Natural killer cell (primary cell): ENCODE measurements at regions not wholly inside any gene's neighbourhood (a gene's known extent, or its start where the extent isn't known, plus 50 kb on each side); places are given as distances from the start of the nearest gene placed in this dataset.

Experiments used
- ATAC-seq, 3 donors: fragments of 150-1000 bp in 2 of 3; fragments of 200-7000 bp in 1 of 3; cut with Tn5 transposase; 1 replicate in 1 of 3; 2 replicates in 2 of 3; pipeline ENCODE4 v1.10.0; 2021; ENCODE audit warnings: mild to moderate bottlenecking in 2 of 3, moderate library complexity in 2 of 3
- DNase-seq, 2 donors: peaks; one replicate each; pipeline versions ENCODE4 v3.0.0 to v3.0.0-alpha.2; 2013 to 2021; ENCODE audit warnings: mixed read lengths in 1 of 2
- H3K27ac ChIP-seq: one replicate; pipeline ENCODE4 v1.5.1; 2013; ENCODE audit warnings: mild to moderate bottlenecking, low read length
- H3K27me3 ChIP-seq: one replicate; pipeline ENCODE4 v1.6.1; 2013; ENCODE audit warnings: low read length; ENCODE audit not compliant: control insufficient read depth, insufficient read depth
- H3K36me3 ChIP-seq: one replicate; pipeline ENCODE4 v1.6.1; 2013; ENCODE audit warnings: low read length; ENCODE audit not compliant: control insufficient read depth, insufficient read depth
- H3K4me1 ChIP-seq: one replicate; pipeline ENCODE4 v1.6.1; 2013; ENCODE audit warnings: low read length; ENCODE audit not compliant: control insufficient read depth, insufficient read depth
- H3K4me3 ChIP-seq: one replicate; pipeline ENCODE4 v1.5.1; 2013; ENCODE audit warnings: low read length
- H3K9me3 ChIP-seq: one replicate; pipeline ENCODE4 v1.6.1; 2013; ENCODE audit warnings: low read length; ENCODE audit not compliant: control insufficient read depth, insufficient read depth
- H3K27ac Mint-ChIP-seq, 2 donors: one replicate each; pipeline ENCODE4 v1.8.0; 2022; ENCODE audit warnings: mild to moderate bottlenecking in 2 of 2, mixed read lengths in 2 of 2, moderate library complexity in 1 of 2
- H3K27me3 Mint-ChIP-seq, 2 donors: one replicate each; pipeline ENCODE4 v1.8.0; 2022; ENCODE audit warnings: low read depth in 2 of 2, mixed read lengths in 2 of 2
- H3K36me3 Mint-ChIP-seq: one replicate; pipeline ENCODE4 v1.8.0; 2022; ENCODE audit warnings: mixed read lengths
- H3K4me1 Mint-ChIP-seq, 2 donors: one replicate each; pipeline ENCODE4 v1.8.0; 2022; ENCODE audit warnings: mixed read lengths in 2 of 2
- H3K4me3 Mint-ChIP-seq: one replicate; pipeline ENCODE4 v1.8.0; 2022; ENCODE audit warnings: mild to moderate bottlenecking, moderate library complexity, mixed read lengths
- H3K9me3 Mint-ChIP-seq, 2 donors: one replicate each; pipeline ENCODE4 v1.8.0; 2022; ENCODE audit warnings: mixed read lengths in 2 of 2
- WGBS: methylation state at CpG from one replicate; pipeline ENCODE4 v1.1.7; 2013; ENCODE audit warnings: missing lambda C conversion rate; ENCODE audit not compliant: insufficient coverage; 5-methylcytosine and 5-hydroxymethylcytosine counted together
- intact Hi-C: fragments of 100-400 bp; cut with micrococcal nuclease; formaldehyde crosslinking; loops from one replicate; pipeline ENCODE4 v1.14.2; 2022
- TF ChIP-seq, protein P1 (sequence below): fragments of 200-600 bp; IDR thresholded peaks from one replicate; pipeline ENCODE4 v1.8.0; 2022; ENCODE audit warnings: antibody characterized with exemption

GRCh38 chr12:88945051-88945732, 364.9 kb upstream of the KITLG start:
- Histone ChIP-seq H3K36me3 (no peaks in the 10 kb centered on the region), H3K4me3 (no peak overlapping the region), H3K4me1 (no peaks in the 10 kb centered on the region), H3K27me3 (no peaks in the 10 kb centered on the region), H3K9me3 (no peaks in the 10 kb centered on the region), H3K27ac (no peak overlapping the region)
- ATAC-seq (no peak), DNase-seq (no peak)
- H3K27me3 Mint-ChIP-seq: peaks cover 0 to 3% of the 10 kb centered on the region in 2 donors
- intact Hi-C loops: no loop called here
- no peaks in the 10 kb centered on the region for H3K9me3 Mint-ChIP-seq
- no peaks in the 10 kb centered on the region for H3K4me1 Mint-ChIP-seq
- TF ChIP-seq, protein P1, sequence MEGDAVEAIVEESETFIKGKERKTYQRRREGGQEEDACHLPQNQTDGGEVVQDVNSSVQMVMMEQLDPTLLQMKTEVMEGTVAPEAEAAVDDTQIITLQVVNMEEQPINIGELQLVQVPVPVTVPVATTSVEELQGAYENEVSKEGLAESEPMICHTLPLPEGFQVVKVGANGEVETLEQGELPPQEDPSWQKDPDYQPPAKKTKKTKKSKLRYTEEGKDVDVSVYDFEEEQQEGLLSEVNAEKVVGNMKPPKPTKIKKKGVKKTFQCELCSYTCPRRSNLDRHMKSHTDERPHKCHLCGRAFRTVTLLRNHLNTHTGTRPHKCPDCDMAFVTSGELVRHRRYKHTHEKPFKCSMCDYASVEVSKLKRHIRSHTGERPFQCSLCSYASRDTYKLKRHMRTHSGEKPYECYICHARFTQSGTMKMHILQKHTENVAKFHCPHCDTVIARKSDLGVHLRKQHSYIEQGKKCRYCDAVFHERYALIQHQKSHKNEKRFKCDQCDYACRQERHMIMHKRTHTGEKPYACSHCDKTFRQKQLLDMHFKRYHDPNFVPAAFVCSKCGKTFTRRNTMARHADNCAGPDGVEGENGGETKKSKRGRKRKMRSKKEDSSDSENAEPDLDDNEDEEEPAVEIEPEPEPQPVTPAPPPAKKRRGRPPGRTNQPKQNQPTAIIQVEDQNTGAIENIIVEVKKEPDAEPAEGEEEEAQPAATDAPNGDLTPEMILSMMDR: no peak
- WGBS: 79% methylated on average over 3 of the region's 3 CpGs
- no peaks in the 10 kb centered on the region for H3K36me3 Mint-ChIP-seq
- H3K27ac Mint-ChIP-seq: no peak overlapping the region
- H3K4me3 Mint-ChIP-seq: no peak overlapping the region

GRCh38 chr12:88944397-88944796, 364.1 kb upstream of the KITLG start:
- WGBS: 18% methylated on average over 2 of the region's 3 CpGs
- TF ChIP-seq, protein P1: no peak
- peaks cover 0 to 3% of the 10 kb centered on the region in 2 donors for H3K27me3 Mint-ChIP-seq
- H3K4me3 Mint-ChIP-seq: no peak overlapping the region
- Histone ChIP-seq H3K9me3 (no peaks in the 10 kb centered on the region), H3K27me3 (no peaks in the 10 kb centered on the region), H3K27ac (no peak overlapping the region), H3K4me3 (no peak overlapping the region), H3K4me1 (no peaks in the 10 kb centered on the region), H3K36me3 (no peaks in the 10 kb centered on the region)
- ATAC-seq: no peak
- no peak overlapping the region for H3K27ac Mint-ChIP-seq
- H3K36me3 Mint-ChIP-seq: no peaks in the 10 kb centered on the region
- no peaks in the 10 kb centered on the region for H3K4me1 Mint-ChIP-seq
- no peaks in the 10 kb centered on the region for H3K9me3 Mint-ChIP-seq
- intact Hi-C loops: no loop called here
- no peak for DNase-seq

- Histone ChIP-seq H3K4me3 (no peak overlapping the region), H3K27me3 (no peaks in the 10 kb centered on the region), H3K27ac (no peak overlapping the region), H3K4me1 (no peaks in the 10 kb centered on the region), H3K36me3 (no peaks in the 10 kb centered on the region), H3K9me3 (no peaks in the 10 kb centered on the region)
- H3K4me1 Mint-ChIP-seq: no peaks in the 10 kb centered on the region
- TF ChIP-seq, protein P1: no peak
- no peak overlapping the region for H3K4me3 Mint-ChIP-seq
- intact Hi-C loops: no loop called here
- WGBS: 82% methylated on average over 2 of the region's 2 CpGs
- H3K36me3 Mint-ChIP-seq: no peaks in the 10 kb centered on the region
- no peaks in the 10 kb centered on the region for H3K9me3 Mint-ChIP-seq
- H3K27me3 Mint-ChIP-seq: peaks cover 0 to 3% of the 10 kb centered on the region in 2 donors
- no peak for DNase-seq
- no peak for ATAC-seq
- H3K27ac Mint-ChIP-seq: no peak overlapping the region
Measured at GRCh38 chr12:88940854-88941253, 360.6 kb upstream of the KITLG start.

GRCh38 chr12:88935856-88936255, 355.6 kb upstream of the KITLG start:
- intact Hi-C loops: no loop called here
- DNase-seq (no peak), ATAC-seq (no peak)
- Histone ChIP-seq H3K9me3 (no peaks in the 10 kb centered on the region), H3K4me3 (no peak overlapping the region), H3K4me1 (no peaks in the 10 kb centered on the region), H3K27me3 (no peaks in the 10 kb centered on the region), H3K36me3 (no peaks in the 10 kb centered on the region), H3K27ac (no peak overlapping the region)
- H3K9me3 Mint-ChIP-seq: peaks cover 0 to 2% of the 10 kb centered on the region in 2 donors
- H3K4me3 Mint-ChIP-seq: no peak overlapping the region
- no peaks in the 10 kb centered on the region for H3K36me3 Mint-ChIP-seq
- 87% methylated on average over 3 of the region's 3 CpGs for WGBS
- H3K27me3 Mint-ChIP-seq: no peaks in the 10 kb centered on the region
- TF ChIP-seq, protein P1: no peak
- no peak overlapping the region for H3K27ac Mint-ChIP-seq
- H3K4me1 Mint-ChIP-seq: no peaks in the 10 kb centered on the region
